ENCODE measurements at regions not wholly inside any gene's neighbourhood (a gene's known extent, or its start where the extent isn't known, plus 50 kb on each side); places are given as distances from the start of the nearest gene placed in this dataset.
A peak's percentile ranks its signal among the peaks of the same experiment; 100 is the strongest.

DNA sequence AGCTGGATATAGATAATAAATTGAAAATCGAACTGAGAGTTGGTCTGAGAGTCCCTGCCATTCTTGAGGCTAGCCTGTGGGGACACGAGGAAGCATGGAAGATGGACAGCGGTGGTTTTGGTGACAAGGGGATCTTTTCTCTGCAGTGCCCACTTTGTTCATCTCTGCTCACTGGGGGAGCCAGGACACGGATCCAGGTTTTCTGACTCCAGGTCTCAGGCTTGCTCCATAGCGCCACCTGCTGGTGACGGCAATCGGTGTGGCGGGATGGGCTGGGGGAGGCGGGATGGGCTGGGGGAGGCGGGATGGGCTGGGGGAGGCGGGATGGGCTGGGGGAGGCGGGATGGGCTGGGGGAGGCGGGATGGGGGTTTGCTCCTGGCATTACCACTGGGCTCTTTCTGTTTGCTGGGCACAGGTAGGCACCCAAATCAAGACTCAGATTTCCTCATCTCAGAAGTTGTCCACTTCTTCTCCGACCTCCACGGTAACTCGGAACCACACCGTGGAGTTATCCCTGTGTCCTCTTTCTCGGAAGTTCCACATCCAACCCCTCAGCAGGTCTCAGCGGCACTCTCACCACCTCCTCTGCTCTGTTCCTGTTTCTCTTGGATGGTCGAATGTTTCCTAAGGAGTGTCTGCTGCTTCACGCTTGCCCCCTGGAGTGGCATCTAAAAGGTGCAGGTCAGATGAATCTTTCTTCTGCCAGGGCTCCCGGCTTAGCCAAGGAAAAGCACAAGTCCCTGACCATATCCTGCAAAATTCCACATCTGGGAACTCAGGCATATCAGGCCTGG lies 142.4 kb downstream of the CYLD start:
- H3K36me3 Mint-ChIP-seq (ENCODE audit: insufficient read depth, unreplicated experiment), result no peaks in the 10 kb centered on the region
- CTCF ChIA-PET, result interaction anchor here (0.7 to 1.5 kb wide), 6 partner anchors 9 to 223 kb away, joined by 3 to 7 read pairs (median 4); no protein-coding TSS in a partner anchor
- POLR2A ChIA-PET, result interaction anchor here (0.6 kb wide), 1 partner anchor 929 kb away, joined by 3 read pairs; no protein-coding TSS in a partner anchor
- no peak overlapping the region for H3K4me3 Mint-ChIP-seq (ENCODE audit: unreplicated experiment)
- no peaks in the 10 kb centered on the region for H3K27me3 Mint-ChIP-seq (ENCODE audit: insufficient read depth, unreplicated experiment)
- H3K27ac Mint-ChIP-seq (ENCODE audit: low read depth, unreplicated experiment), result no peak overlapping the region
- H3K4me1 Mint-ChIP-seq (ENCODE audit: insufficient read depth, unreplicated experiment), result peaks cover 5% of the 10 kb centered on the region
- TF ChIP-seq, protein P1, sequence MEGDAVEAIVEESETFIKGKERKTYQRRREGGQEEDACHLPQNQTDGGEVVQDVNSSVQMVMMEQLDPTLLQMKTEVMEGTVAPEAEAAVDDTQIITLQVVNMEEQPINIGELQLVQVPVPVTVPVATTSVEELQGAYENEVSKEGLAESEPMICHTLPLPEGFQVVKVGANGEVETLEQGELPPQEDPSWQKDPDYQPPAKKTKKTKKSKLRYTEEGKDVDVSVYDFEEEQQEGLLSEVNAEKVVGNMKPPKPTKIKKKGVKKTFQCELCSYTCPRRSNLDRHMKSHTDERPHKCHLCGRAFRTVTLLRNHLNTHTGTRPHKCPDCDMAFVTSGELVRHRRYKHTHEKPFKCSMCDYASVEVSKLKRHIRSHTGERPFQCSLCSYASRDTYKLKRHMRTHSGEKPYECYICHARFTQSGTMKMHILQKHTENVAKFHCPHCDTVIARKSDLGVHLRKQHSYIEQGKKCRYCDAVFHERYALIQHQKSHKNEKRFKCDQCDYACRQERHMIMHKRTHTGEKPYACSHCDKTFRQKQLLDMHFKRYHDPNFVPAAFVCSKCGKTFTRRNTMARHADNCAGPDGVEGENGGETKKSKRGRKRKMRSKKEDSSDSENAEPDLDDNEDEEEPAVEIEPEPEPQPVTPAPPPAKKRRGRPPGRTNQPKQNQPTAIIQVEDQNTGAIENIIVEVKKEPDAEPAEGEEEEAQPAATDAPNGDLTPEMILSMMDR (IDR thresholded peaks at IDR 0.05; ENCODE audit: unreplicated experiment), result peak; percentile 28
- DNase-seq (ENCODE audit: unreplicated experiment), result peak; percentile 28
- intact Hi-C loops (cut with micrococcal nuclease), result no loop called here
- BruUV-seq (replicated peaks), result no TSS peak
- no peaks in the 10 kb centered on the region for H3K9me3 Mint-ChIP-seq (ENCODE audit: unreplicated experiment)

DNA sequence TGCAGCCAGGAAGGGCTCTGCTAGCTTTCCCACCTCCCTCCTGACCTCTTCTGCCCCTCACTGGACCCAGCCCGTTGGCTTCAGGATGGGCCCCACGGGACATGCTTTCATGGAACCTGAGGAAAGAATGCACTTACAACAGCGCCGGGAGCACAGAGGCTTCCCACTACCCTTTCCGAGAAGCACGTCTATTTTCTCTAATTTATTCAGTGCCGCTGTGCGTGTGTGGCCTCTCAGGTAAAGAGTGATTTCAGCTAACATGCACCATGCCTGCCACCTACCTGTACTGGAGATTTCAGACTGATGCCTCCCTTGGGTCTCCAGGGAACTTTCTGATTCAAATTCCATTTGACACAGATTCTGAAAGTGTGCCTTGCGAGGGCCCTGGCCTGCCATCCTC lies 140.1 kb downstream of the CYLD start:
- Mint-ChIP-seq H3K27ac (ENCODE audit: low read depth, unreplicated experiment) (no peak overlapping the region), H3K4me1 (ENCODE audit: insufficient read depth, unreplicated experiment) (peaks cover 5% of the 10 kb centered on the region), H3K27me3 (ENCODE audit: insufficient read depth, unreplicated experiment) (peaks cover 10% of the 10 kb centered on the region), H3K36me3 (ENCODE audit: insufficient read depth, unreplicated experiment) (no peaks in the 10 kb centered on the region), H3K9me3 (ENCODE audit: unreplicated experiment) (no peaks in the 10 kb centered on the region), H3K4me3 (ENCODE audit: unreplicated experiment) (no peak overlapping the region)
- BruUV-seq (replicated peaks), result no TSS peak
- intact Hi-C loops (cut with micrococcal nuclease), result no loop called here
- ChIA-PET CTCF (no interaction called here), POLR2A (no interaction called here)
- TF ChIP-seq, protein P1 (IDR thresholded peaks at IDR 0.05; ENCODE audit: unreplicated experiment), result no peak
- no peak for DNase-seq (ENCODE audit: unreplicated experiment)

DNA sequence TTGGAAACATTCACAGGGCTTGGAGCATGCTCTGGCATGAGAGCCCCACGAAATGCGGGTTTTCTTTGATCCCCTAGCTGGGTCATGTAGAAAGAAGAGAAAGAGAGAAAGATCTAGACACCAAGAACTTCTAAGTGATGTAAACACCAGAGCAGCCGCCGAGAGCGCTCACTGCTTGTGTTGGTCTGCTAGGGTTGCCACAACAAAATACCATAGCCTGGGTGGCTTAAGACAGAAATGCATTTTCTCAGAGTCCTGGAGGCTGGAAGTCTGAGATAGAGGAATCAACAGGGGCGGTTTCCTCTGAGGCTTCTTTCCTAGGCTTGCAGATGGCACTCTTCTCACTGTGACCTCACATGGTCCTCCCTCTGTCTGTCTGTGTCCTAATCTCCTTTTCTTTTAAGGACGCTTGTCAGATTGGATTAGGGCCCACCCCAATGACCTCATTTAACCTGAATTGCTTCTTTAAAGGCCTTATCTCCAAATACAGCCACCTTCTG lies 139.5 kb downstream of the CYLD start:
- intact Hi-C loops (cut with micrococcal nuclease), result no loop called here
- Mint-ChIP-seq H3K27me3 (ENCODE audit: insufficient read depth, unreplicated experiment) (peaks cover 15% of the 10 kb centered on the region), H3K9me3 (ENCODE audit: unreplicated experiment) (no peaks in the 10 kb centered on the region), H3K4me1 (ENCODE audit: insufficient read depth, unreplicated experiment) (peaks cover 5% of the 10 kb centered on the region), H3K27ac (ENCODE audit: low read depth, unreplicated experiment) (no peak overlapping the region), H3K36me3 (ENCODE audit: insufficient read depth, unreplicated experiment) (no peaks in the 10 kb centered on the region), H3K4me3 (ENCODE audit: unreplicated experiment) (no peak overlapping the region)
- POLR2A ChIA-PET, result no interaction called here
- no TSS peak for BruUV-seq (replicated peaks)
- TF ChIP-seq, protein P1 (IDR thresholded peaks at IDR 0.05; ENCODE audit: unreplicated experiment), result no peak
- CTCF ChIA-PET, result no interaction called here
- DNase-seq (ENCODE audit: unreplicated experiment), result no peak

DNA sequence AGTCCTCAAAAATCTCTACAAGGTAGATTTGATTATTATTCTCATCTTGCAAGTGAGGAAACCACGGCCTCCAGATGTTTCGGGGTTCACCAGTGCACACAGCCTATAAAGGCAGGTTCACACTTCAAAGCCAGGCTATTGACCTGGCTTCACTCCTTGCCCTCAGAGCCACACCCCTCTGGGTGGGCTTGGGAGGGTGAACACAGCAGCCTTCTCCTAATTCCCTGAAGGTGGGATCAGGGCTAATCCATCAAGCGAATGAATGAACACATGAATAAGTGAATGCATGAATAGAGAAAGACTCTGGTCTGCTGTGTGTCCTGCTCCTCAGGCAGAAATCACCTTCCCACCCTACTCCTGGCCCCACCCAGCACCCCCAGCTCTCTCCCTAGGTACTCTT lies 139.0 kb downstream of the CYLD start:
- TF ChIP-seq, protein P1 (IDR thresholded peaks at IDR 0.05; ENCODE audit: unreplicated experiment), result no peak
- ChIA-PET POLR2A (no interaction called here), CTCF (interaction anchor here (0.6 kb wide), 1 partner anchor 13 kb away, joined by 3 read pairs; no protein-coding TSS in a partner anchor)
- Mint-ChIP-seq H3K27ac (ENCODE audit: low read depth, unreplicated experiment) (no peak overlapping the region), H3K4me3 (ENCODE audit: unreplicated experiment) (no peak overlapping the region), H3K4me1 (ENCODE audit: insufficient read depth, unreplicated experiment) (peaks cover 5% of the 10 kb centered on the region), H3K9me3 (ENCODE audit: unreplicated experiment) (no peaks in the 10 kb centered on the region), H3K36me3 (ENCODE audit: insufficient read depth, unreplicated experiment) (no peaks in the 10 kb centered on the region), H3K27me3 (ENCODE audit: insufficient read depth, unreplicated experiment) (peaks cover 20% of the 10 kb centered on the region)
- DNase-seq (ENCODE audit: unreplicated experiment), result no peak
- no TSS peak for BruUV-seq (replicated peaks)
- intact Hi-C loops (cut with micrococcal nuclease), result no loop called here

All from MCF 10A (cell line).